ENCODE measurements at regions not wholly inside any gene's neighbourhood (a gene's known extent, or its start where the extent isn't known, plus 50 kb on each side); places are given as distances from the start of the nearest gene placed in this dataset.
"Not testable (repeated sequence)": the region's sequence is repeated elsewhere in the genome, so short reads cannot be mapped to it uniquely, and the experiment has no call there.

DNA sequence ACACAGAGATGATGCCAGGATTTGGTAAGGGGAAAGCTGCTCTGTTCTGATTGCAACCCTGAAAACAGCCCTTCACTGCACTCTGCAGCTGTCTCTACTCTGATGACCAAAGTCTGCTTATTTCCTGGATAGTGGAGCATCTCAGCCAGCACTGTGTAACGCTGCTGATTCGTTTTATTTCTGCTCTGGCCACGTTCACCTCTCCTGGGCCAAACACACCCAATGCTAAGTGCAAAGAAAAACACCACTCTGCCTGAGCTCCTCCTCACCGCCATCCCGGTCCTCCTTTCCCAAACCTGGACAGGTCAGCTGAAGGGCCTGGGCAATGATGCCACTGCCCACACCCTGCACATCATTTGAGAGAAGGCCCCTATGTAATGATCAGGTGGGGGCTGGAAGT is 529.3 kb upstream of the B3GAT1 start:
- DNase-seq (ENCODE audit: extremely low spot score) = no peak
- ChIA-PET POLR2A (no interaction called here), CTCF (interaction anchor here (0.6 kb wide), 1 partner anchor 19 kb away, joined by 3 read pairs; no protein-coding TSS in a partner anchor)
- TF ChIP-seq L3MBTL2 (conservative IDR thresholded peaks at IDR 0.05) = no peak
- TF ChIP-seq, protein P1, sequence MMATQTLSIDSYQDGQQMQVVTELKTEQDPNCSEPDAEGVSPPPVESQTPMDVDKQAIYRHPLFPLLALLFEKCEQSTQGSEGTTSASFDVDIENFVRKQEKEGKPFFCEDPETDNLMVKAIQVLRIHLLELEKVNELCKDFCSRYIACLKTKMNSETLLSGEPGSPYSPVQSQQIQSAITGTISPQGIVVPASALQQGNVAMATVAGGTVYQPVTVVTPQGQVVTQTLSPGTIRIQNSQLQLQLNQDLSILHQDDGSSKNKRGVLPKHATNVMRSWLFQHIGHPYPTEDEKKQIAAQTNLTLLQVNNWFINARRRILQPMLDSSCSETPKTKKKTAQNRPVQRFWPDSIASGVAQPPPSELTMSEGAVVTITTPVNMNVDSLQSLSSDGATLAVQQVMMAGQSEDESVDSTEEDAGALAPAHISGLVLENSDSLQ (IDR thresholded peaks at IDR 0.05) = no peak
- no peak for TF ChIP-seq TARDBP (IDR thresholded peaks at IDR 0.05)
- no peak for TF ChIP-seq FOXK2 (IDR thresholded peaks at IDR 0.05)
- no peak for TF ChIP-seq FOXA1 (IDR thresholded peaks at IDR 0.05)
- no peak for TF ChIP-seq SP1 (IDR thresholded peaks at IDR 0.05)
- no peak for TF ChIP-seq SUZ12 (IDR thresholded peaks at IDR 0.05)
- TF ChIP-seq LEF1 (IDR thresholded peaks at IDR 0.05; ENCODE audit: borderline replicate concordance) = no peak
- TF ChIP-seq NFRKB (IDR thresholded peaks at IDR 0.05) = no peak
- no peak for TF ChIP-seq ARNT (IDR thresholded peaks at IDR 0.05)

DNA sequence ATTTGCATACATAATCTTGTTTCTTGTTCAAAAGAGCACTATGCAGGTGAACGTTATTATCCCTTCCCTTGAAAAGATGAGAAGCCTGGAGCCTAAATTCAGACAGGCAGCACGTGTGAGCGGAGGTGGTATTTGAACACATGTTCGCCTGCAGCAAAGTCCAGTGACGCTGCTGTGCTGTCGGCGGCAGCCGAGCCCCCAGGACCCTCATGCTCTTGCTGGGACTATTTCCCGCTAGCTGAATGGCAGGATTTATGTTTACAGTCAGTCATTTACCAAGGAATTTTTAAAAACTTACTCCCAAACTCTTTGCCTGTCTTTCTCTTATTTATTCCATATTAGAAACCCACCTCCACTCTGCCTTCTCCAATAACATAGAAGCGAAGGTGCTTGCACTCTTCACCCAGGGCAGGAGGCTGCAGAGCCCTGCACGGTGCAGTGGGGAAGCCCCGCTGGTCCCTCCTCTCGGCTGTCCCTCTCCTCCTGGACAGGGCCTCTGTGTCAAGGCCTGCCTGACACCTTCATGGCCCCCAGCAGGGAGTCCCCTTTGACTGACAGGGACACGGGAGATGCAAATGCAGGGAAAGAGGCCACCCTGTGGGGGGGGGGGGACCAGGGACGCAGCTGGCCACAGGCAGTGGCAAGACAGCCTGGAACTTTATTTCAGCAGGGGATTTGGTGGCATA is 528.5 kb upstream of the B3GAT1 start:
- POLR2A ChIA-PET = no interaction called here
- no peak for DNase-seq (ENCODE audit: extremely low spot score)
- CTCF ChIA-PET = no interaction called here
- no peak for TF ChIP-seq BHLHE40 (IDR thresholded peaks at IDR 0.05; ENCODE audit: borderline replicate concordance)

- DNase-seq (ENCODE audit: extremely low spot score) = no peak
- CTCF ChIA-PET = no interaction called here
- no peak for TF ChIP-seq FOXK2 (IDR thresholded peaks at IDR 0.05)
- TF ChIP-seq ARNT (IDR thresholded peaks at IDR 0.05) = no peak
- TF ChIP-seq CTBP1 (IDR thresholded peaks at IDR 0.05; ENCODE audit: borderline replicate concordance) = no peak
- no peak for TF ChIP-seq ELF4 (IDR thresholded peaks at IDR 0.05)
- TF ChIP-seq FOXM1 (IDR thresholded peaks at IDR 0.05; ENCODE audit: borderline replicate concordance) = no peak
- TF ChIP-seq ZNF384 (IDR thresholded peaks at IDR 0.05) = no peak
- TF ChIP-seq SP1 (IDR thresholded peaks at IDR 0.05) = no peak
- TF ChIP-seq FOXA1 (IDR thresholded peaks at IDR 0.05) = no peak
- TF ChIP-seq SUZ12 (IDR thresholded peaks at IDR 0.05) = no peak
- TF ChIP-seq HDGF (IDR thresholded peaks at IDR 0.05; ENCODE audit: borderline replicate concordance) = no peak
- no peak for TF ChIP-seq TARDBP (IDR thresholded peaks at IDR 0.05)
- TF ChIP-seq BHLHE40 (IDR thresholded peaks at IDR 0.05; ENCODE audit: borderline replicate concordance) = no peak
- TF ChIP-seq, protein P1 (IDR thresholded peaks at IDR 0.05) = no peak
- POLR2A ChIA-PET = no interaction called here
Measured at GRCh38 chr11:134939905-134940304, 527.9 kb upstream of the B3GAT1 start.

GRCh38 chr11:134939031-134939430 is 527.0 kb upstream of the B3GAT1 start:
- TF ChIP-seq FOXK2 (IDR thresholded peaks at IDR 0.05) (no peak), SP1 (IDR thresholded peaks at IDR 0.05) (no peak), LEF1 (IDR thresholded peaks at IDR 0.05; ENCODE audit: borderline replicate concordance) (no peak)
- CTCF ChIA-PET = no interaction called here
- no peak for DNase-seq (ENCODE audit: extremely low spot score)
- POLR2A ChIA-PET = no interaction called here

- no peak for DNase-seq (ENCODE audit: extremely low spot score)
- CTCF ChIA-PET = no interaction called here
- TF ChIP-seq LEF1 (IDR thresholded peaks at IDR 0.05; ENCODE audit: borderline replicate concordance) = no peak
- POLR2A ChIA-PET = no interaction called here
Measured at GRCh38 chr11:134938212-134938611, 526.2 kb upstream of the B3GAT1 start.

DNA sequence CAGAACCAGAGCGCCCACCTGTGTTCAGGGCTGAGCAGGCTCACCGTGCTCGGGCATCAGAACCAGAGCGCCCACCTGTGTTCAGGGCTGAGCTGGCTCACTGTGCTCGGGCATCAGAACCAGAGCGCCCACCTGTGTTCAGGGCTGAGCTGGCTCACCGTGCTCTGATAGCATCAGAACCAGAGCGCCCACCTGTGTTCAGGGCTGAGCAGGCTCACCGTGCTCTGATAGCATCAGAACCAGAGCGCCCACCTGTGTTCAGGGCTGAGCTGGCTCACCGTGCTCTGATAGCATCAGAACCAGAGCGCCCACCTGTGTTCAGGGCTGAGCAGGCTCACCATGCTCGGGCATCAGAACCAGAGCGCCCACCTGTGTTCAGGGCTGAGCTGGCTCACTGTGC is 525.2 kb upstream of the B3GAT1 start:
- CTCF ChIA-PET = interaction anchor here (0.6 to 0.7 kb wide), 2 partner anchors 108 to 129 kb away, joined by 3 read pairs; no protein-coding TSS in a partner anchor
- POLR2A ChIA-PET; DNase-seq (ENCODE audit: extremely low spot score): not testable (repeated sequence)

- TF ChIP-seq, protein P1 (IDR thresholded peaks at IDR 0.05) = no peak
- TF ChIP-seq BHLHE40 (IDR thresholded peaks at IDR 0.05; ENCODE audit: borderline replicate concordance) (no peak), CTBP1 (IDR thresholded peaks at IDR 0.05; ENCODE audit: borderline replicate concordance) (no peak), FOXM1 (IDR thresholded peaks at IDR 0.05; ENCODE audit: borderline replicate concordance) (no peak), SP1 (IDR thresholded peaks at IDR 0.05) (no peak), SUZ12 (IDR thresholded peaks at IDR 0.05) (no peak), HDGF (IDR thresholded peaks at IDR 0.05; ENCODE audit: borderline replicate concordance) (no peak), FOXK2 (IDR thresholded peaks at IDR 0.05) (no peak), FOXA1 (IDR thresholded peaks at IDR 0.05) (no peak), ARNT (IDR thresholded peaks at IDR 0.05) (no peak), ZNF384 (IDR thresholded peaks at IDR 0.05) (no peak), ELF4 (IDR thresholded peaks at IDR 0.05) (no peak), TARDBP (IDR thresholded peaks at IDR 0.05) (no peak), LEF1 (IDR thresholded peaks at IDR 0.05; ENCODE audit: borderline replicate concordance) (no peak), L3MBTL2 (conservative IDR thresholded peaks at IDR 0.05) (no peak), NFRKB (IDR thresholded peaks at IDR 0.05) (no peak)
- no peak for DNase-seq (ENCODE audit: extremely low spot score)
- ChIA-PET CTCF (no interaction called here), POLR2A (no interaction called here)
Measured at GRCh38 chr11:134932761-134933160, 520.7 kb upstream of the B3GAT1 start.
